Psoas muscle (tissue), 7 donors: ENCODE measurements at regions not wholly inside any gene's neighbourhood (a gene's known extent, or its start where the extent isn't known, plus 50 kb on each side); places are given as distances from the start of the nearest gene placed in this dataset.

ENCODE experiments used
- ATAC-seq, 4 donors: fragments of 200-7000 bp; cut with Tn5 transposase; one replicate each; pipeline ENCODE4 v1.9.1; 2020; ENCODE audit warnings: moderate library complexity in 3 of 4, mild to moderate bottlenecking in 2 of 4
- DNase-seq, 2 donors: peaks; one replicate each; pipeline ENCODE4 v3.0.0-alpha.2; 2020
- H3K27ac ChIP-seq: fragments of 200-600 bp; one replicate; pipeline ENCODE4 v1.8.0; 2022
- H3K27me3 ChIP-seq, 3 donors: fragments of 200-600 bp in 1 of 3; one replicate each; pipeline versions ENCODE4 v1.6.1 to v1.8.0; 2013 to 2022; ENCODE audit warnings: low read length in 2 of 3, mild to moderate bottlenecking in 2 of 3, moderate library complexity in 1 of 3; ENCODE audit not compliant: insufficient read depth in 3 of 3
- H3K36me3 ChIP-seq, 2 donors: fragments of 200-600 bp in 1 of 2; one replicate each; pipeline versions ENCODE4 v1.6.1 to v1.8.0; 2013 to 2022; ENCODE audit warnings: low read depth in 1 of 2, mild to moderate bottlenecking in 1 of 2, moderate library complexity in 1 of 2; ENCODE audit not compliant: insufficient read depth in 1 of 2
- H3K4me1 ChIP-seq: fragments of 200-600 bp; one replicate; pipeline ENCODE4 v1.8.0; 2022
- H3K4me3 ChIP-seq: fragments of 200-600 bp; one replicate; pipeline ENCODE4 v1.8.0; 2022; ENCODE audit warnings: mild to moderate bottlenecking
- H3K9me3 ChIP-seq: fragments of 200-600 bp; one replicate; pipeline ENCODE4 v1.8.0; 2022
- WGBS, 3 donors: extraction: QIAGEN DNeasy Blood & Tissue Kit; methylation state at CpG; one replicate each; pipeline versions ENCODE4 v1.1.6 to v1.1.7; 2013; 5-methylcytosine and 5-hydroxymethylcytosine counted together
- intact Hi-C, 2 donors: fragments of 100-400 bp; cut with DNase I; formaldehyde crosslinking; loops; one replicate each; pipeline versions ENCODE4 v1.11.0 to v1.14.2; 2022
- TF ChIP-seq, protein P1 (sequence below): fragments of 200-600 bp; IDR thresholded peaks from one replicate; pipeline ENCODE4 v1.8.0; 2022; ENCODE audit warnings: antibody characterized with exemption
- donor health status: healthy with polysubstance abuse.
- donor health status: DM: no; HTN: no; CAD: no; lungs with moderate emphysema.
- donor health status: Bipolar disorder and iron deficiency.
- donor health status: healthy.
- donor health status: DM: yes; HTN: yes; CAD: no.
- donor health status: DM: no; HTN: no; CAD: no.
- donor health status: DM: yes; HTN: yes; CAD: no.

DNA sequence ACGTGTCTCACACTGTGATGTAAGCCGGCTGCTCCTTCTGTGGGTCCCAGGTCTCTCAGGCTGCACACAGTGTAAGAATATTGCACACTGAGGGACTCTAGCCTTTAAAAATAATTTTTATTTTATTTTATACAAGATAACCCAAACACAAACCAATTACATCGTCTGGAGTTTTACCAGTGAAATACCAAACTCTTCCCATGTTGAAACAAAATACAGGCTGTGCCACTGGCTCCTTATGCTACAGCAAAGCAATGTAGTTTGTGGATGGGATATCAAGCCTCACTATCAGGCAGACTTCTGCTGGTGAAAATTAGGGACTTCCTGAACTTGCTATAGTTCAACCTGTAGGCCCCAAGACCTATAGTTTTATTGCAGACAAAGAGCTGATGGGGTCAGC, 311.3 kb upstream of the SLCO3A1 start:
- intact Hi-C loops: no loop called here
- Histone ChIP-seq H3K9me3 (no peaks in the 10 kb centered on the region), H3K4me1 (peaks cover 25% of the 10 kb centered on the region), H3K27me3 (no peaks in the 10 kb centered on the region), H3K4me3 (no peak overlapping the region), H3K36me3 (no peaks in the 10 kb centered on the region), H3K27ac (no peak overlapping the region)
- WGBS, 3 donors: 76 to 83% (median 80%) methylated on average over 3 of the region's 3 CpGs
- TF ChIP-seq, protein P1, sequence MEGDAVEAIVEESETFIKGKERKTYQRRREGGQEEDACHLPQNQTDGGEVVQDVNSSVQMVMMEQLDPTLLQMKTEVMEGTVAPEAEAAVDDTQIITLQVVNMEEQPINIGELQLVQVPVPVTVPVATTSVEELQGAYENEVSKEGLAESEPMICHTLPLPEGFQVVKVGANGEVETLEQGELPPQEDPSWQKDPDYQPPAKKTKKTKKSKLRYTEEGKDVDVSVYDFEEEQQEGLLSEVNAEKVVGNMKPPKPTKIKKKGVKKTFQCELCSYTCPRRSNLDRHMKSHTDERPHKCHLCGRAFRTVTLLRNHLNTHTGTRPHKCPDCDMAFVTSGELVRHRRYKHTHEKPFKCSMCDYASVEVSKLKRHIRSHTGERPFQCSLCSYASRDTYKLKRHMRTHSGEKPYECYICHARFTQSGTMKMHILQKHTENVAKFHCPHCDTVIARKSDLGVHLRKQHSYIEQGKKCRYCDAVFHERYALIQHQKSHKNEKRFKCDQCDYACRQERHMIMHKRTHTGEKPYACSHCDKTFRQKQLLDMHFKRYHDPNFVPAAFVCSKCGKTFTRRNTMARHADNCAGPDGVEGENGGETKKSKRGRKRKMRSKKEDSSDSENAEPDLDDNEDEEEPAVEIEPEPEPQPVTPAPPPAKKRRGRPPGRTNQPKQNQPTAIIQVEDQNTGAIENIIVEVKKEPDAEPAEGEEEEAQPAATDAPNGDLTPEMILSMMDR: no peak
- no peak for ATAC-seq
- DNase-seq: no peak

GRCh38 chr15:91547356-91547755, 306.2 kb upstream of the SLCO3A1 start:
- DNase-seq (no peak), ATAC-seq (no peak)
- Histone ChIP-seq H3K4me3 (no peak overlapping the region), H3K9me3 (no peaks in the 10 kb centered on the region), H3K4me1 (no peaks in the 10 kb centered on the region), H3K27me3 (no peaks in the 10 kb centered on the region), H3K36me3 (no peaks in the 10 kb centered on the region), H3K27ac (no peak overlapping the region)
- WGBS, 3 donors: 86 to 95% (median 92%) methylated on average over 3 of the region's 3 CpGs
- intact Hi-C loops: no loop called here
- TF ChIP-seq, protein P1: no peak

- ATAC-seq (peak in 1 of 4 donors; percentile 56), DNase-seq (no peak)
- H3K4me3 ChIP-seq: no peak overlapping the region
Observed at GRCh38 chr15:91548549-91548948, 305.0 kb upstream of the SLCO3A1 start.

DNA sequence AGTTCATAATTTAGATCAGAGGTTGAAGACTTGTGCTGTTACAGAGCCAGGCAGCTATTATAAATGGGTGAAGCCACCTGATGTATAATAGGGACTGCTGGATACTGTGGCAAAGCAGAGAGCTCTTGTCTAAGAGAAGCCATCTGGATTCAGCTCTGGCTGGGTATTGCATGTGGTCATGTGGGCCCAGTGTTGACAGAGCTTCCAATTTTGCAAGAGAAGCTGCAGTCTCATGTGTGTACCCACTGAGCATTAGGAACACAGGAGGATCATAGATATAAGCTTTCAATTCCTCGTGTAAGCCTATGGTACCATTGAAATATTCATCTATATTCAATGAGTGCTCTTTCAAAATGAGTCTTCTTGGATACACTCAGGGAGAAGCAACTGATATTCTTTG, 303.9 kb upstream of the SLCO3A1 start:
- no peaks in the 10 kb centered on the region for H3K4me1 ChIP-seq
- no peaks in the 10 kb centered on the region for H3K27me3 ChIP-seq
- no peak overlapping the region for H3K4me3 ChIP-seq
- H3K27ac ChIP-seq: no peak overlapping the region
- no peaks in the 10 kb centered on the region for H3K9me3 ChIP-seq
- ATAC-seq (peak in 1 of 4 donors; percentile 40), DNase-seq (no peak)
- H3K36me3 ChIP-seq: no peaks in the 10 kb centered on the region
- TF ChIP-seq, protein P1: no peak
- intact Hi-C loops: no loop called here
- 59 to 70% (median 66%) methylated on average over 1 of the region's 1 CpG for WGBS, 3 donors

More at GRCh38 chr15:91548549-91548948, 305.0 kb upstream of the SLCO3A1 start:
- 30 to 57% (median 34%) methylated on average over 4 of the region's 4 CpGs for WGBS, 3 donors
- H3K27ac ChIP-seq: no peak overlapping the region
- intact Hi-C loops: no loop called here
- H3K36me3 ChIP-seq: no peaks in the 10 kb centered on the region
- no peaks in the 10 kb centered on the region for H3K27me3 ChIP-seq
- no peaks in the 10 kb centered on the region for H3K9me3 ChIP-seq
- H3K4me1 ChIP-seq: no peaks in the 10 kb centered on the region
- TF ChIP-seq, protein P1: no peak

DNA sequence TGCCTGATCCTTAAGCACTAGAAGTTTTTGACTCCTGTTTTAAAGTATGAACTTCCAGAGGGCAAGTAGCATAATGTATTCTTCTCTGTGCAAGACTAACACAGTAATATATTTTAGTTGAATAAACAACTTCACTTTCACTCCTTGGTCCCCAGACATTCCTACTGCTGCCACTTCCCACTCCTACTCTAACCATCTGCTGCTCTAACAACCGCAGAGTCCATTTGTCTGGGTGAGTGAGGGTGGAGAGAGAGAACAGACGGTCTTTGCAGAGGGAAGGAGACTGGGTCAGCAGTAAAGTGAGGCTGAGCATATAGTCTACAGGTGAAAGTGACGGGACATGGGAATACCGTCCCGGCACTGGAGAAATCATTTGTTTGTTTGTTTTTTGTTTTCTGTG, 301.0 kb upstream of the SLCO3A1 start:
- H3K36me3 ChIP-seq: no peaks in the 10 kb centered on the region
- TF ChIP-seq, protein P1: no peak
- intact Hi-C loops: no loop called here
- H3K4me1 ChIP-seq: no peaks in the 10 kb centered on the region
- DNase-seq: no peak
- ATAC-seq: no peak
- 71 to 75% (median 73%) methylated on average over 5 of the region's 5 CpGs for WGBS, 3 donors
- no peak overlapping the region for H3K4me3 ChIP-seq
- no peaks in the 10 kb centered on the region for H3K27me3 ChIP-seq
- no peaks in the 10 kb centered on the region for H3K9me3 ChIP-seq
- H3K27ac ChIP-seq: no peak overlapping the region
